Loucy (cell line): ENCODE measurements at regions not wholly inside any gene's neighbourhood (a gene's known extent, or its start where the extent isn't known, plus 50 kb on each side); places are given as distances from the start of the nearest gene placed in this dataset.

ENCODE experiments used
- H2AFZ ChIP-seq: fragments of 200-600 bp; sonication (generic); 2 replicates; pipeline ENCODE4 v1.6.0; 2016; ENCODE audit warnings: antibody characterized with exemption, mild to moderate bottlenecking, low read length, moderate library complexity
- H3F3A ChIP-seq: fragments of 200-600 bp; 2 replicates; pipeline ENCODE4 v1.6.0; 2016; ENCODE audit warnings: antibody characterized with exemption, low read depth, mild to moderate bottlenecking
- H3K27me3 ChIP-seq: fragments of 200-600 bp; sonication (generic); 2 replicates; pipeline ENCODE4 v1.6.1; 2014; ENCODE audit warnings: low read length, mild to moderate bottlenecking; ENCODE audit not compliant: insufficient read depth, poor library complexity, severe bottlenecking
- H3K36me3 ChIP-seq: fragments of 200-600 bp; sonication (generic); 2 replicates; pipeline ENCODE4 v1.6.1; 2016; ENCODE audit warnings: low read length; ENCODE audit not compliant: insufficient read depth
- H3K4me1 ChIP-seq: fragments of 200-600 bp; sonication (generic); 2 replicates; pipeline ENCODE4 v1.5.1; 2014; ENCODE audit warnings: low read length, mild to moderate bottlenecking; ENCODE audit not compliant: insufficient read depth, poor library complexity, severe bottlenecking
- H3K4me2 ChIP-seq: fragments of 200-600 bp; sonication (generic); 2 replicates; pipeline ENCODE4 v1.6.0; 2014; ENCODE audit warnings: antibody characterized with exemption, low read length, low read depth, mild to moderate bottlenecking; ENCODE audit not compliant: poor library complexity, severe bottlenecking
- H3K4me3 ChIP-seq: fragments of 200-600 bp; sonication (generic); 2 replicates; pipeline ENCODE4 v1.5.1; 2014; ENCODE audit warnings: low read length, mild to moderate bottlenecking, mixed read lengths; ENCODE audit not compliant: poor library complexity, severe bottlenecking
- H3K79me2 ChIP-seq: fragments of 200-600 bp; sonication (generic); 2 replicates; pipeline ENCODE4 v1.6.1; 2014; ENCODE audit warnings: low read length; ENCODE audit not compliant: insufficient read depth
- H3K9ac ChIP-seq: fragments of 200-600 bp; sonication (generic); 2 replicates; pipeline ENCODE4 v1.6.0; 2014; ENCODE audit warnings: mild to moderate bottlenecking, low read depth, low read length, moderate library complexity; ENCODE audit not compliant: poor library complexity, severe bottlenecking
- H3K9me2 ChIP-seq: fragments of 200-600 bp; sonication (generic); replicated peaks from 2 replicates; pipeline ENCODE4 v1.6.1; 2016; ENCODE audit warnings: low read depth, low read length, mixed read lengths
- H3K9me3 ChIP-seq: fragments of 200-600 bp; sonication (generic); 2 replicates; pipeline ENCODE4 v1.6.1; 2014; ENCODE audit warnings: mild to moderate bottlenecking, antibody characterized with exemption, low read length, low read depth; ENCODE audit not compliant: insufficient read depth
- H4K20me1 ChIP-seq: fragments of 200-600 bp; sonication (generic); 2 replicates; pipeline ENCODE4 v1.6.0; 2014; ENCODE audit warnings: antibody characterized with exemption, low read length, mild to moderate bottlenecking; ENCODE audit not compliant: insufficient read depth, poor library complexity, severe bottlenecking
- CTCF ChIP-seq: fragments of 200-600 bp; sonication (generic); conservative IDR thresholded peaks from 2 replicates; pipeline ENCODE4 v1.5.1; 2014; ENCODE audit warnings: mild to moderate bottlenecking, antibody characterized with exemption, low read length
- EZH2phosphoT487 ChIP-seq: fragments of 200-600 bp; IDR thresholded peaks from 2 replicates; pipeline ENCODE4 v1.6.1; 2018; ENCODE audit warnings: antibody characterized with exemption, mild to moderate bottlenecking, moderate library complexity, borderline replicate concordance

- Histone ChIP-seq H3K4me2 (no peak overlapping the region), H3K4me3 (no peak overlapping the region), H2AFZ (no peak overlapping the region), H3K27me3 (no peaks in the 10 kb centered on the region), H4K20me1 (no peaks in the 10 kb centered on the region), H3K9me3 (no peaks in the 10 kb centered on the region), H3F3A (no peaks in the 10 kb centered on the region), H3K9ac (no peak overlapping the region), H3K79me2 (no peaks in the 10 kb centered on the region), H3K4me1 (no peaks in the 10 kb centered on the region), H3K9me2 (no peaks in the 10 kb centered on the region), H3K36me3 (no peaks in the 10 kb centered on the region)
- no peak for TF ChIP-seq EZH2phosphoT487
- no peak for TF ChIP-seq CTCF
Observed at GRCh38 chr16:63749276-63749675, 1372.6 kb downstream of the CDH11 start.

- no peaks in the 10 kb centered on the region for H4K20me1 ChIP-seq
- no peaks in the 10 kb centered on the region for H3K9me2 ChIP-seq
- H3K27me3 ChIP-seq: no peaks in the 10 kb centered on the region
- no peak overlapping the region for H3K4me2 ChIP-seq
- H3K9ac ChIP-seq: no peak overlapping the region
- no peak overlapping the region for H2AFZ ChIP-seq
- no peaks in the 10 kb centered on the region for H3K4me1 ChIP-seq
- H3K4me3 ChIP-seq: no peak overlapping the region
- no peaks in the 10 kb centered on the region for H3K36me3 ChIP-seq
- H3K79me2 ChIP-seq: no peaks in the 10 kb centered on the region
- TF ChIP-seq EZH2phosphoT487: no peak
- TF ChIP-seq CTCF: no peak
- no peaks in the 10 kb centered on the region for H3K9me3 ChIP-seq
- no peaks in the 10 kb centered on the region for H3F3A ChIP-seq
Observed at GRCh38 chr16:63745456-63745855, 1376.4 kb downstream of the CDH11 start.

- no peaks in the 10 kb centered on the region for H4K20me1 ChIP-seq
Observed at GRCh38 chr16:63744077-63744874, 1377.6 kb downstream of the CDH11 start.

More at GRCh38 chr16:63744077-63744874, 1377.6 kb downstream of the CDH11 start:
- no peak for TF ChIP-seq CTCF
- no peak for TF ChIP-seq EZH2phosphoT487
- no peak overlapping the region for H3K9ac ChIP-seq
- H3K79me2 ChIP-seq: no peaks in the 10 kb centered on the region
- no peaks in the 10 kb centered on the region for H3F3A ChIP-seq
- no peak overlapping the region for H3K4me2 ChIP-seq
- H3K4me1 ChIP-seq: no peaks in the 10 kb centered on the region
- H3K4me3 ChIP-seq: no peak overlapping the region
- no peak overlapping the region for H2AFZ ChIP-seq
- no peaks in the 10 kb centered on the region for H3K36me3 ChIP-seq
- H3K9me3 ChIP-seq: no peaks in the 10 kb centered on the region
- H3K27me3 ChIP-seq: no peaks in the 10 kb centered on the region
- no peaks in the 10 kb centered on the region for H3K9me2 ChIP-seq
